Middle frontal gyrus (tissue), 1 donor: ENCODE measurements at regions not wholly inside any gene's neighbourhood (a gene's known extent, or its start where the extent isn't known, plus 50 kb on each side); places are given as distances from the start of the nearest gene placed in this dataset.

Experiments
- DNase-seq: peaks from one replicate; pipeline ENCODE4 v3.0.0-alpha.2; 2015; ENCODE audit warnings: low spot score; ENCODE audit errors: extremely low spot score

DNA sequence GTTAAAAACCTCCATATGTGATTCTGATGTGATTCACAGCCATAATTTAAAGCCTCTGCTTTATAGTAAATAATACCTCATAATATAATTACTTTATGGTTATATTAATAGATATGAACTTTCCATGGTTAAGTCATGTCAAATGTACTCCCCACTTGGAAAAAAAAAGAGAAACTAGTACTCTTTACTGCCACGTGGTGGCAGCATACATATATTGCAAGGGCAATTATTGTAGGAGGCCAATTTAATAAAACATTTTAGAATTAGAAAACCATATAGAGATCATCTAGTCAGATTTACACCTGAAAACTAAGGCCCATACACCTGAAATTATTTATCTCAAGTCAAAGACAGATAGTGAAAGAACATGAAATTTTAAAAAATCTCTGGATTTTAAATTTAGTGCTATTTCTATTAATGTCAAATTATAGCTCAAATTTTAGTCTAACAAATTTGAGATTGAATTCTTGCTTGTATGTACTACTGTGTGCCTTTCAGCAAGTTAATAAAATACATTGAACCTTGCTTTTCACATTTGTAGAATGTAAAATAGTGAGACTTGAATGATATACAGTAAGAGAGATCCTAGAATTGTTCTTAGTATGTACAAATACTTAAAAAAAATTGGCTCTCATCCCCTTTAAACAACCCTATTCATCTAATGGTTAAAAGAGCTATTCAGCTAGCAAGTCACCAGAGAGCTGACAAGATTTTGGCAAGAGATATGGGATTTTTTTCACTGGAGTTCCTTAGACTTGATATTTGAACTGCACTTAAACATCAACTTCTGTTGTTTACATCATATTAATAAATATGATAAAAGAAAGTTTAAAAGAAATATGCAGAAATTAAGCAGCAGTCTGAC lies 603.8 kb downstream of the TLE4 start:
- no peak for DNase-seq

DNA sequence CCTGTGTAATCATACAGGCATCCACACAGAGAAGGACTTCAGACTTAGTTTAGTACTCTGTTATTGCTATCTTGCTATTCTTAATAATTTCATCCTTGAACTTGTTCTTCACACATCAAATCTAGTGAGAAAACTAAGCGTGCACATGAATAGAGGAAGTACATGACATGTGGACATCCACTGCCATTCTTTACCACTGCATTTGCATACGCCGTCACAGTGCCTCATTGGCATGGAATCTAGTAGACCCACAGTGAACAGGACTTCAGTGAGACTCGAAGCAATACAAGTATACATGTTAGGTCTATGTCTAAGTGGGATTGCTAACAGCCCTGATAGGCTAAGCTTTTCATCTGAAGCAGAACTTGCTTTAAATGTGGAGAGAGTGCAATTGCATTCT lies 592.1 kb downstream of the TLE4 start:
- DNase-seq: no peak

DNA sequence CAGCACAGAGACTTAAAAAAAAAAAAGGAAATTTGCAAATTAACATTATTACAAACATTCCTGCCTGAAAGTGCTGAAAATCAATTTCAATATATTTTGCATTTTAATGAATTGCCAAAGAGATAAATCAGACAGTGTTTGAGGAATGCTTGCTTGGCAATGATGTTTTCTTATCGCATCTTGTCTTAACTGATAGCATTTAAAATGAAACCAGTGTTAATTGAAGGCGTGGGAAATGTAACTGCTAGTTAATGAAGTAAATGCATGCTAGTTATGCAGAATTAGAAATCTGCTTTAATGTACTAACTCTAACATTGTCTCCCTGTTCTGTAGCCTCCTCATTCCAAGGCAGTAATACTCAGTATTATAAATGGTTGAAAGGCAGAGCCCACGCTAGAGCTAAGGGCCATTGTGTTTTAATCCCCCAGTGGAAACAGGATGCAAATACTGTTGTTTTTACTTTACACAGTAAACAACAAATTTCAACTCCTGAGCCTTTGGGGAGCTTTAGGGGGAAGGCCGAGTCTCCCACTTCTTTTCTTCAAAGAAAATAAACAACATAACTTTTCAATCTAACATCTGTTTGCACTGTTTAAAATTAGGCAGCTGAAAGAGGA lies 586.9 kb downstream of the TLE4 start:
- DNase-seq: no peak

DNA sequence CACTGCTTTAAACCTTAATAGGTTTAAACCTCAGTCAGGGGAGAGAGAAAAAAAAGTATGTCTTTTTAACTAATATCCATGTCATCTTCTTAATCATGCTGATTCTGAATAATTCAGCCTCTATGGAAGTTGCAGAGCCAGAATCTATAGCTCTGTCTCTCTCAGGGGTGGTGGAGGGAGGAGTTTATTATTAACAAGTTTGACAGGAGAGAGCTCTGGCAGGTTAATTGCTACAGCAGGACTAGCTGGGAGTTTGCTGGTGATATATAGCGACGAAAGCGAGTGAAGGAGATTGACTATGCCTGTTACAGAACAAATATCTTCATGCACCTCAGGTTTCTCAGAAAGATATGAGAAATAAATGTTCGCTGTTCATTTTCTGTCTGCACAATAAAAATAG lies 586.4 kb downstream of the TLE4 start:
- no peak for DNase-seq

DNA sequence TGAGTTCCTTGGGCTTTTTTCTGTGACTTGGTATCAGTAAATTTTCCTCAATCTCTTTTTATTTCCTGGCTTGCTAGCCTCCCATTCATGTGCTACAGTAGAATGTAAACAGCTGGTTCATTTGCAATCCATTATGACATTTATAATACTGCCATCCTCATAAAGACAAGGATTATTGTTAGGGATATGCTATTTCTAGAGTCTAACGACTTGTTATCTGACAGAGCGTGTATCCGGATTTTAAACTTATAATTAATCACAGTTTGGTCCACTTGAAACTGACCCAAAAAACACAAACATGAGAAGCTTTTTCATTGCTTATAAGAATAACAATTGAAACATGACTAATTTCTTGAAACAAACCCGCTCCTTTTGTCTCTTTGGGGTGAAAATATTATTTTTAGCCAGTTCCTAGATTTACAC lies 585.8 kb downstream of the TLE4 start:
- DNase-seq: no peak

DNA sequence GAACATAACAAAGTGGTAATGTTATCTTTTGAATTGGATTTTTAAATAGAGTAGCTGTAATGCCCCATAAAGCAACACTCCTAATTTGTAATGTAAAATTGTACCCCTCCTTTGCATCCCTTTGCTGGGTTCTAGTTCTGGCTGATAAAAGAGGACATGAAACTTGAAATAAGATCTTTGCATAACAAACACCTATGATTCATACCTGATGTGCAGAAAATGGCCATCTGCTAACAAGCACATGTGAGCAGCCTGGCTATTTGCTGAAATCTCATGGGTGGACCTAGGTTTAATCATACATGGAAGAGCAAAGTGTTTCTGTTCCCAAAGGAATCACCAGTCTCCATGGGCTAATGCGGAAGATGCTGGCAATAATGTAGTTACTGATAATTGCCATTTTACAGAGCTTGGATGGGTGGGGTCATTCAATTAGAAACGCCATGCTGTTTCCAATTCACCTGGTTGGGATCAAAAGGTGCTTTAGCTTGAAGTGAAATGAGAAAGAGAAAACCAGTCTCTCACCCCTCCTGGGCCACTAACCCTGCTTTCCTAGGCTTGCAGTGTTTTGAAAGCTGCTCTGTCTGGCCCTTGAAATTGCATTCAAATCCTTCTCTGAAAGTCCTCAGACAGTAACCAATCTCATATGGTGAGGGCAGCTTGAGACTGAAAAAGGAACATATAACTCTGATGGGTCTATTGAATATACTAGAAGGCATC lies 585.1 kb downstream of the TLE4 start:
- DNase-seq: no peak

DNA sequence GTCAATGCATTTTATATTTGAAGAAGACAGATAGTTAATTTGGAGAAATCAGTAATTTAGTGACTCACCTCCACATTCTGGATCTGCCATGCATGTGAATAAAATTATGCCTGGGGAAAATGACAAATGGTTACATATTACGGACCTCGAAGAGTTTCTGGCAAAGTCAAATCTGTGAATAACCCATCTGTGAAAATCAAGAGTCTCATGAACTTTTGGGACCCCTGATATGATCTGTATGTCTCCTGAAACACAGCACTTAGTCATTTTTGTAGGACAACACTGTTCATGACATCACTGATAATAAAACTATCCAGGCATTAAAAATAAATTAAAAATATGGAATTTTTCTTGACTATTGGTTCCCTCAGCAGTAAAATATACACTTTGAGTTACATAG lies 584.5 kb downstream of the TLE4 start:
- no peak for DNase-seq

DNA sequence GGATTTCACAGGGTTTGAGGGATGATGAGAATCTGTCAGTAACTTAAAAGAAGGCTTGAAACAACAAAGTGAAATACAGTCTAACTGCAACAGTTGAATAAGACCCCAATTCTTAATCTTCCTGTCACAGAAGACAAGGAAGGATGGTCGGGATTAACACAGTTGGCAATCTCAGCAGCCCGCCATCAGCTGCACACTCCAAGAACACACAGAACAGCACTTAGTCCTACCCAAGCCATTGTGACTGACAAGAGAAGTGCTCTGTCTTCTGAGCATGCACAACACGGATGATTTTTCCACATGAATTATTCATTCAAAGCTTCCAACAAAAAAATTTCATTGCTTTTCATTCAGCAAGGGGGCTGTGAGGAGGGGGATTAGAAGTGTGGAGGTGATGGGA lies 576.1 kb downstream of the TLE4 start:
- DNase-seq: no peak

DNA sequence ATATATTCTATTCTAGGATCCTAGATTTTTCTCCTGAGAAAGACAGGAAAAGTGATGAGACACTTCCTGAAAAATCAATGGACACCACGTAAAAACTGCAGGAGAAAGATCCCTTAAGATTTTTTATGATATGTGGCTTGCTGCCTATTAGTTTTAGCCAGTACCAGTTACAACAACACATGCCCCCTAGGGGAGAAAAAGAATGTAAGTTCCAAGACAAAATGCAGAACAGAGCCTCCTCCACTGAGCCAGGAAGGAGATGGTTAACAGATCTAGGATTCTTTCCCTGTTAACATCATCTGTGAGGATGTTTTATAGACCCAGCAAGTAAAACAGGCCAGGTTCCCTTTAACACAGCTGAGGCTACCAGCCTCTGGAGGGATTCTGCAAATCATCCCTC lies 574.7 kb downstream of the TLE4 start:
- DNase-seq: no peak

DNA sequence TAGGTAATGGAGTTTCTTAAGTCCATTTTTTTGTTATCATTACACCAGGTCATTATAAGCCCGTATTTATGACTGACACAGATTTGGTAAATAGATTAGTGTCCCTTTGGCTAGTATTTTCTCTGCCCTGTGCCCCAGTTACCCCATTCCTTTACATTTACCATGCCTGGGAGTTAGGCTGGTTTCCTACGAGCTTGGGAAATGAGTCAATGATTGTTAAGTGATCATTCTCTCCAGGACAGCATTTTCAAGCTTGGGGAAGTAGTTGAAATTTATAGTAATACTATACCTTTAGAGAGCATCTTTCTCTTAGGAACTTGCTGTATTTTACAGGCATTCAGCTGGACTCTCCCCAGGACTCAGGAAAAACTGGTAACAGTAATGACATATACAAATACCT lies 573.1 kb downstream of the TLE4 start:
- no peak for DNase-seq

DNA sequence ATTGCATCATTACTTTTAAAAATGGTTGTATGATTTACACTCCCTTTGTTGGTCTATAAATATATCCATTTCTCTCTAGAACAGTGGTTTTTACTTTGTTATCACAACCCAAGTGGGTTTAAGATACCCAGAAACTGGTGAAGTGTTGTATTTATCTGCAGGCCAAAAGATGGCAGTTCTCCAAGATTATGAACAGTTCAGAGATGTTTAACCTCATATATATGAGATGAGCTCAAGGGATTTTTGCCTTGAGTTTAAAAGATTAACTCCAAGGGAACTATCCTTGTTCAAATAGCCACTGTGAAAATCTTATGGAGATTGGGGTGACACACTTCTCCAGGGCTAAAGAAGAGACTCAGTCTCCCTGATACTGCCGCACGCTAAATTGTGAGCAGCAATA lies 572.6 kb downstream of the TLE4 start:
- no peak for DNase-seq

DNA sequence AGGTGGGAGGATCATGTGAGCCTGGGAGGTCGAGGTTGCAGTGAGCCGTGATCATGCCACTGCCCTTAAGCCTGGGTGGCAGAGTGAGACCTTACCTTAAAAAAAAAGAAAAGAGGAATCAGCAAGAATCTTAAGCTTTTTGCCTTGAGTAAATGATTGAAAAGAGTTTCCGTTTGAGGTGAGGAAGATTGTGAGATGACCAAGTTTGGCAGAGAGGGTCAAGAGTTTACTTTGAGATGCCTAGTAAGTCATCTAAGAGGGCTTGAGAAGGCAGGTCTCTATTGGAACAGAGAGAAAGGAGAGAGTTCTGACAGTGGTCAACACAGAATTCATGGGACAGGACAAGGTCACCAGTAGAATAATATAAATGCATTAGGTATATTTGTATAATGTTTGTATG lies 572.1 kb downstream of the TLE4 start:
- DNase-seq: no peak

DNA sequence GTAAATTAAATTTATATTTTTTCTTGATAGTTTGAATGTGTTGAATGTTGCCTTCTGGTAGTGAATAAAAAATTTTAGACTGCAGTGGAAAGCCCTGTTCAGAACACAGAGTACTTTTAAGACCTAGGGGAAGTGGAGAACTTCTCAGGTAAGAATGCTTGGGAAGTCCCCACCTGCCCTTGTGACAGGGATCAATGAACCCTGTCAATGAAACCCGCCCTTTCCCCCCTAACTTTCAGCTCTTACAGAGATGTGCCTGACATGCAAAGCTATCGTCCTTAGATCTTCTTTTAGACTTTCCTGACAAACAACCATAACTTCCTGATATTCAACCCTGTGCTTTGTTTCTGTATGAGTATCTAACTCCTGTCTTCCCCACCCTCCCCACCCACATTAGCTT lies 562.7 kb downstream of the TLE4 start:
- DNase-seq: no peak

DNA sequence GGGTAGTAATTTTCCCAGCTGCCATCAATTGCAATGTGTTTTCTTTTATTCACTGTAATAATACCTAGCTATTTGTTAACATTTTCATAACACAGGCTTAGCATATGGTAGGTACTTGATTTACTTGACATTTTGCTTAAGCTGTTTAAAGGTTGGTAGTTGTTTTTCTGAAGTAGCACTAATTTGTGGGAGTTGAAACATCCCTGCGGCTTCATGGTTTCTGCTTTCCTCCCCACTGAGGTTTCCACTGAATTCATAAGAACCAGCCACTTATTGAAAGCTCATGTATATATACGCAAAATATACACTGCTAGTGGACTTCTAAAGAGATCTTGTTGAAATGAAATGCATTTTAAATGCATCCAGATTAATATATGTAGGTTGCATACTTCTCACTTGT lies 559.9 kb downstream of the TLE4 start:
- no peak for DNase-seq

DNA sequence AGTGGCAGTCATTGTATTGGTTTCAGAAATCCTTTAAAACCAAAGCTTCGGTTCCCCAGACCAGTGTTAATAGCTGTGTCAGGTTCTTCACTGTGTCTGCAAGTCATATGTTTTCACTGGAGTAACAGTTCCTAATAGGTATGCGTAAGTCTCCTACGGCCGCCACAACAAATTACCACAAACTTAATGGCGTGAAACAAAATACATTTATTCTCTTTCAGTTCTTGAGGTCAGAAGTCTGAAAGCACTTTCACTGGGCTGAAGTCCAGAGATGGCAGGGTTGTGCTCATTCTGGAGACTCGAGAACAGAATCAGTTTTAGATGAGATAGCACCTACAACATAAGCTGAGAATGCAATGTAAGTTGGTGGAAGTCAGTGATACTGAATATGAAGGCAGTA lies 556.2 kb downstream of the TLE4 start:
- no peak for DNase-seq

DNA sequence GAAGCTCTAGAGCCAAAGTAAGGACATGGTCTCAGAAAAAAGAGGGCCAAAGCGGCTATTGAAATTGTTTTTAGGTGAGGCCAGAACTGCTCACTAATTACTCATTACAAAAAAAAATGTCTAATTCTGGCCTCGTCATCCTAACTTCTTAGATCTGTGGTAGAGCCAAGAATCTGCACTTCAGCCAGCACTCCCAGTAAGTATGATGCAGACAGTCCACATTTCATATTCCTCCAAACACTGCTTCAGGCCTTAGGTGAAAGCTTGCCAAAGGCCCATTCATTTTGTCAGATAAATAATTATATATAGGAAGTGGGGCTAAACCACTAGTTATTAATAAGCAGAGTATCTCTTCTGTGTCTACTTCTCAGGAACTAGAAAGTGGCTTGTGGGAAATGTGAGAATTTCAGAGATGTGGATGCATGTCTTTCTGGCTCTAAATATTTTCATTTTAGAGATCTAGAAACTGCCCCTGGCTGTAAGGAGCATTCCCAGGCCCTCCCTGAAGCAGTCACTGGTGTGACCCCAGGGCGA lies 554.0 kb downstream of the TLE4 start:
- no peak for DNase-seq

DNA sequence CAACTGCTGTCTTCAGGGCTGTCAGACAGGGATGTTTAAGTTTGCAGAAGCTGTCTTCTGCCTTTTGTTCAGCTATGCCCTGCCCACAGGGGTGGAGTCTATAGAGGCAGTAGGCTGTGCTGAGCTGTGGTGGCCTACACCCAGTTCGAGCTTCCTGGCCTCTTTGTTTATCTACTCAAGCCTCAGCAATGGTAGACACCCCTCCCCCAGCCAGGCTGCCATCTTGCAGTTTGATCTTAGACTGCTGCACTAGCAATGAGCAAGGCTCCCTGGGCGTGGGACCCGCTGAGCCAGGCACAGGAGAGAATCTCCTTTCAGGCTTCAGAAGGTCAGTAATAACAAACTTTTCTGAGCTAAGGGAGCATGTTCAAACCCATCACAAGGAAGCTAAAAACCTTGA lies 545.3 kb downstream of the TLE4 start:
- DNase-seq: no peak

DNA sequence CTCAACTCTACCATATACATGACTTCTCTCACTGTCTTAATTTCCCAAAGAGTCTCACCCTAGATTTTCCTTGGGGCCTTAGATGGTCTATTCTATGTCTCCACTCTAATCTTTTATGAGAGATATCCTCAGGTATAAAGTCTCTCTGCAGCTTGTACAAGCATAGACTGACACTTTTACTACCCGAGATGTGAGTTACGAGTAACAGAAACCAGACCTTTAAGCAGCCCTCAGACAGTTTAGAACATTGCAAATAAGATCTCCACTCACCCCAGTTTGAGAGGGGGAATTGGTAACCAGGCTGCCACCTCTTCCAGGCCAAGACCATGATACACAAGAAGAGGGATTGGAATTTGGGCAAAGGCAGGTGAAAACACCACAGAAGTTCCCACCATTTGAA lies 542.5 kb downstream of the TLE4 start:
- no peak for DNase-seq

DNA sequence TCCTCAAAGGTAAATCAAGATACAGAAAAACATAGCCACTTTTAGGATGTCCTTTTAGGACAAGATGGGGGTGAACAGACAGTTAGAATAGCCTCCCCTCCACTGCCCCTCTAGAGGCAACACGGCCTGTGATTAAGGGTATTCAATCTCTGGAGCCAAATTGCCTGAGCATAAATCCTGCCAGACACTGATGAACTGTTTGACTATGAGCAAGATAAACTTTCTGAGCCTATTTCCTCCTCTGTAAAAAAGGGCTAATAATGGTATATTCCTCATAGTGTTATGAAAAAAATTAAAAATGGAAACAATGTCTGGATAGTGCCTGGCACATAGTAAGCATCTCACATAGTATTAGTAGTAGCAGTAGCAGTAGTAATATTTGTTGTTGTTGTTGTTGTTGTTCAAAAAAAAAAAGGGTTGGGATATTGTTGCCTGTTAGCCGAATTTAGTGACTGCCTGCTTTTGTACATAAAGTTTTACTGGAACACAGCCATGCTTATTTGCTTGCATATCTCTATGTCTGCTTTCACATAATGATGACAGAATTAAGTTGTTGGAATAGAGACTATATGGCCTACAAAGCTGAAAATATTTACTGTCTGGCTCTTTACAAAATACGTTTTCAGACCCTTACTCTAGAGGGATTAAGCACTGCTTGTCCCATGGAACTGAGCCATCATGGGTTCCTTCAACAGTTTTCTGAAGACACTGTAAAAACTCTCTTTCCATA lies 536.3 kb downstream of the TLE4 start:
- no peak for DNase-seq

DNA sequence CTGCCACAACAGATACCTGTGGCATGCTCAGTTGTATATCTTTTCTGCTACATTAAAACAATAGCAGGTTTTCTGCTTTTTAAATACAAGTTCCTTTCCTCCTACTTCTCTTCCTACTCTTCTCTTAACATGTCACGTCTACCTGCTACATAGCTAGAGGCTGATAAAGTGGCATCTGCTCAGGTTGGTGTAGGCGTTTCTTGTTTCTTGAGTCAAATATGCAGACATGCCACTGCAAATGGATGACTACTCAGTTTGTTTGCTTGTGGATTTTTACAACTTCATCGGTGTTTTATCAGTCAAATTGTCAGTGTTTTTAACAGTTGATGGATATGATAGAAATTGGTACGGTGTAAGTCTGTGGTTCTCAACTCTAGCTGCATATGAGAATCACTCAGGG lies 525.7 kb downstream of the TLE4 start:
- DNase-seq: no peak

DNA sequence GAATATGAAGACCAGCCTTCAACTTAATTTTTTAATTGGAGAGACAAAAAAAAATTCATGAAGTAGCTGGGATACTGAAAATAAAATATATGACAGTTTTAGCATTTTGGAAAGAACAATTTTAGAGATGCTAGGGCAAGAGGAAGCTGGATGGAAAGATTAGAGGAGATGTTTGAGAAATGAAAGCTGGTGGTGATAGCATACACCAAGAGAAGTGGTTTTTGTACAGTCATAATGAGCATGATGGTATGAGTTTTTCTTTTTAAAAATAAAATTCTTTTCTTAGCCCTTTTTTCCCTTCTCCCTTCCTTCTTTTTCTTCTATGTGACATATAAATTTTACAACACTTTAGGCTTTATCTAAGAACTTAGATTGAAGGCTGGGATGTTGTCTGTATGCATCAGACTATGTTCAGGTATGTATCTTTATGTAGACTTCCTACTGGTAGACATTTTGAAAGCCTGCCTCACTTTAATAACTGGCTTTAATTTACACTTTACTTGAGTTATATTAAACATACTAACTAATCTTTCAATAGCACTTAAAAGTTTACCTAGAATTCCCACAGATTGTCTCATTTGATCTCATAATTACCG lies 522.5 kb downstream of the TLE4 start:
- DNase-seq: no peak
